BJ (cell line): ENCODE measurements at regions not wholly inside any gene's neighbourhood (a gene's known extent, or its start where the extent isn't known, plus 50 kb on each side); places are given as distances from the start of the nearest gene placed in this dataset.

Experiments
- CTCF ChIA-PET: fragments of 350-600 bp; formaldehyde crosslinking; extraction: SDS; loops from one replicate; lab custom pipeline; 2021; ENCODE audit warnings: antibody characterized with exemption, inconsistent platforms; lab: Yijun Ruan, JAX
- POLR2A ChIA-PET: fragments of 300-600 bp; sonication (Branson Sonifier 250); formaldehyde crosslinking; extraction: SDS; loops from one replicate; lab custom pipeline; 2021; ENCODE audit warnings: antibody characterized with exemption; lab: Charles Lee
- DNase-seq: peaks from one replicate; pipeline ENCODE4 v3.0.0-alpha.2; 2011; ENCODE audit warnings: low read depth
- H3K27me3 ChIP-seq: 2 replicates; pipeline ENCODE4 v1.6.0; 2011; ENCODE audit warnings: low read length; ENCODE audit not compliant: control insufficient read depth, insufficient read depth
- H3K36me3 ChIP-seq: 2 replicates; pipeline ENCODE4 v1.5.1; 2011; ENCODE audit warnings: low read length; ENCODE audit not compliant: control insufficient read depth, insufficient read depth
- H3K4me3 ChIP-seq: 2 replicates; pipeline ENCODE4 v1.5.1; 2011; ENCODE audit warnings: low read depth, mild to moderate bottlenecking, control low read depth, low read length
- TF ChIP-seq, protein P1 (sequence below): IDR thresholded peaks from 2 replicates; pipeline ENCODE4 v1.5.1; 2011; ENCODE audit warnings: low read depth, mild to moderate bottlenecking, control low read depth, inconsistent platforms, low read length, moderate library complexity; ENCODE audit not compliant: insufficient read depth

DNA sequence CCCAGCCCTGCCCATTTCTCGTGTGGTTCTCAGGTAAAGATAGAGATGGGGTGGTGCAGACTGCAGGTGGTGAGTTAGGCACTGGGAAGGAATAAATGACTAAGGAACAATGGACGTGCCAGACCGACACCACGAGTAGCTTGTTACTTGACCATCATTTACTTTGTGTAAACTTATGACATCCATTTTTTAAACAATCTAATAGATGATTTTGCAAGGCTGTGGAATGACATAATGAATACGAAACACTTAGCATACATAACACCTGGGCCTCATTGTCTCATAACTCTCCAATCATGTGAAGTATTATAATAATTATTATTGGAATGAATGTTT is 137.3 kb upstream of the CPEB2 start:
- TF ChIP-seq, protein P1, sequence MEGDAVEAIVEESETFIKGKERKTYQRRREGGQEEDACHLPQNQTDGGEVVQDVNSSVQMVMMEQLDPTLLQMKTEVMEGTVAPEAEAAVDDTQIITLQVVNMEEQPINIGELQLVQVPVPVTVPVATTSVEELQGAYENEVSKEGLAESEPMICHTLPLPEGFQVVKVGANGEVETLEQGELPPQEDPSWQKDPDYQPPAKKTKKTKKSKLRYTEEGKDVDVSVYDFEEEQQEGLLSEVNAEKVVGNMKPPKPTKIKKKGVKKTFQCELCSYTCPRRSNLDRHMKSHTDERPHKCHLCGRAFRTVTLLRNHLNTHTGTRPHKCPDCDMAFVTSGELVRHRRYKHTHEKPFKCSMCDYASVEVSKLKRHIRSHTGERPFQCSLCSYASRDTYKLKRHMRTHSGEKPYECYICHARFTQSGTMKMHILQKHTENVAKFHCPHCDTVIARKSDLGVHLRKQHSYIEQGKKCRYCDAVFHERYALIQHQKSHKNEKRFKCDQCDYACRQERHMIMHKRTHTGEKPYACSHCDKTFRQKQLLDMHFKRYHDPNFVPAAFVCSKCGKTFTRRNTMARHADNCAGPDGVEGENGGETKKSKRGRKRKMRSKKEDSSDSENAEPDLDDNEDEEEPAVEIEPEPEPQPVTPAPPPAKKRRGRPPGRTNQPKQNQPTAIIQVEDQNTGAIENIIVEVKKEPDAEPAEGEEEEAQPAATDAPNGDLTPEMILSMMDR = no peak
- DNase-seq = no peak
- POLR2A ChIA-PET = no interaction called here
- CTCF ChIA-PET = no interaction called here
- no peaks in the 10 kb centered on the region for H3K36me3 ChIP-seq
- H3K4me3 ChIP-seq = no peak overlapping the region
- no peaks in the 10 kb centered on the region; the same call in 1 of the 2 replicates for H3K27me3 ChIP-seq

DNA sequence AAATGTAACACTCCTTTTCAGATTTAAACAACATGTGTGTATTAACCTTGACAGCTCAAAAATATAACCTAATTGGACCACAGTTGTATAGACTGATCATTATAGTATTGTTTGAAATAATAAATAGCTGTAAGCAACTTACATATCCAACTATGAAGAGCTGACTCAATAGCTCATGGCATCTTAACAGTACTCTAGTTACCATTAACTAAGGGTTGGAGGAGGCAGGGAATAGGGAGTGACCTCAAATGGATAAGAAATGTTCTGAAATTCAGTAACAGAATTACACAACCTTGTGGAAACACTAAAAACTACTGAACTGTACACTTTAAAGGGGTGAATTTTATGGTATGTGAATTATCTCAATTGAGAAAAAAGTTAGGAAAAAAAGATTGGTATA is 136.5 kb upstream of the CPEB2 start:
- TF ChIP-seq, protein P1 = no peak
- Histone ChIP-seq H3K4me3 (no peak overlapping the region), H3K36me3 (no peaks in the 10 kb centered on the region), H3K27me3 (no peaks in the 10 kb centered on the region; the same call in 1 of the 2 replicates)
- POLR2A ChIA-PET = no interaction called here
- CTCF ChIA-PET = no interaction called here
- DNase-seq = no peak

DNA sequence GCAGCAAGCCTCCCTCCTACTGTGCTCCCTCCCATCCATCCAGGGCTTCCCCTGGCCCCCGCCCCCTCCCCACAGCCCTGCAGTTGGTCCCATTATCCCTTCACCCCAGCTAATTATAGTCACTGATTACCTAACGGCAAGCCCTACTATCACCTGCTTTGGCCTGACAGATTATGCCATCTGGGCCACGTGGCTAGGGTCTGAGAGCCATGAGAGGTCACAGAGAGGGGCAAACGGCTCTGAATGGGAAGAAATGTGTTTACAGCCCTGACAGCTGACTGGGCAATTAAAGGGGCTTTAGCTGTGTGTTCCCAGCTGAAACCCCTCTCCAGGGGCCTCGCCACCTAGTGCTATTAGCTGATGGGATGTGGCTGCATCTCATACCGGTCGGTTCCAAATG is 134.4 kb upstream of the CPEB2 start:
- no peak overlapping the region for H3K4me3 ChIP-seq
- ChIA-PET CTCF (interaction anchor here (1.3 kb wide), 1 partner anchor 21 kb away, joined by 3 read pairs; no protein-coding TSS in a partner anchor), POLR2A (no interaction called here)
- TF ChIP-seq, protein P1 = no peak
- no peak for DNase-seq
- H3K36me3 ChIP-seq = no peaks in the 10 kb centered on the region
- no peaks in the 10 kb centered on the region for H3K27me3 ChIP-seq

DNA sequence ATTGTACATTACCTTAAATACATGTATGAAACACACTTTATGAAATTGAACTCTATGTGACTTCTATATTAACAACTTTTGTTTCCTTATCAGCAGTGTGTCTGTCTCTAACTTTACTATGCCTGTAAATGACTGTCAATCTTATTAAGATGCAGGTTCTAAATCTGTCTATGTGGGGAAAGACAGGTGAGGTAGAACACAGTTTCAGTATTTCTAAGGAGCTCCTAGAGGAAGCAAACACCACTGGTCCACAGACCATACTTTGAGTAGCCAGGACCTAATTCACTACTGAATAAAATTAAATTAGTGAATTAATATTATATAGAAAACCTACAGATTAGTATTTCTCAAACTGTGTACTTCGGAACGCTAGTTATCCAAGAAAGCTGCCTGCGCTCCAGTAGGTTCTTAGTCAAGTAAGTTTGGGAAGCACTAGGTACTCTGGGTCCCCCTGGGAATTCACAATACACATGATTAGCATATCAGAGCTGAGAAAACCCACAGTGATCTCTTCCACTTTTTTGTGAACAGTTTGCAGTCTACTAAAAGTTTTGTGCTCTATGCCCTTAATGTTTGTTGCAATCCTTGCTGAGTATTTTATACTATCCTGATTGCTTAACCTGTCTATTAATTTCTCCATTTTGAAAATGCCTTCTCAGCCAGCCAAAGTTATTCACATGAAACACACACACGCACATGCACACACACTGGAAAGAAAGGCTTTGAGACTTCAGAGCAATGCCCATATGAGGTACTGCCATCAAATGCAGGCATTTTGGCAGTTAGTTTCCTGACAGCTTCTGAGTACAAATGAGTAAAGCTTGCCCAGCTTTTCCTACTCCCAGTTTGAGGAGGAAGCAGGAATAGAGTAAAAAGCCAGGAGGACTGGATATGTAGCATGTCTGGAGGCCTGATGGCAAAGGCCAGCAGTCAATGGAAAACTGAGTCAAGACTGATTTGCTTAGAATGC is 133.6 kb upstream of the CPEB2 start:
- TF ChIP-seq, protein P1 = no peak
- CTCF ChIA-PET = interaction anchor here (1.3 kb wide), 1 partner anchor 21 kb away, joined by 3 read pairs; no protein-coding TSS in a partner anchor

DNA sequence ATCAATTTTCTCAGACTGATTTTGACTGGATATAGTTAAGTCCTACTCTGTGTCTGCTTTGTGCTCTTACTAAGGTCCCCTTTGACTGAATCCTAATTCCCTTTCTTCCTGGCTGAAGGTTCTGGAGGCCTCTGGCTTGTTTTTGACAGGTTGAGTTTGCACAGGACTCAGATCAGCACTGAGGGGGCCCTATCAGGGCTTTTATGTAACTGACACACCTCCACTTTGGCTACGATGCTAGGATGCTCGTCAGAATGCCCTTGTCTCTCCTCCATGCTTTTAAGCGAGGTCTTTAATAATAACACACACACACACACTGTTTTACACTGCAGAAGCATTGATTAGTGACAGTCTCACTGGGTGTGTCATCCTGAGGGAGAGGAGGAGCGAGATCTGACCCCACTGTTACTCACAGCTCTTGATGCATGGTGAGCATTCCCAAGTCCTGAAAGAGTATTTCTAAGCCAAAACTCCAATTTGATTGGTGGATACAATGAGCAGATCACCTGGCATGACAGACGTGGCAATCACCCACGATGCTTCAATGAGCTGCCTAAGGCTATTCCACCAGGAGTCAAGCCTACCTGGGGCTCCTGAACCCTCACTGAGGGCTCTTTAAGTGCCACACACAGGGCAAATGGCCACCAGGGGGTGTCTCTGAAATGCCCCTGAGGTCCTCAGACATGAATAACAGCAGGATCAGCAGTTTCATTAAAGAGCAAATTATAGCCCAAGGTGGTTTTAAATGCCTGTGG is 130.4 kb upstream of the CPEB2 start:
- POLR2A ChIA-PET = no interaction called here
- TF ChIP-seq, protein P1 = peak; percentile 31
- CTCF ChIA-PET = no interaction called here
- no peaks in the 10 kb centered on the region; the same call in 1 of the 2 replicates for H3K27me3 ChIP-seq
- no peak overlapping the region for H3K4me3 ChIP-seq
- no peaks in the 10 kb centered on the region for H3K36me3 ChIP-seq
- no peak for DNase-seq

More for the DNA sequence above, 133.6 kb upstream of the CPEB2 start:
- Histone ChIP-seq H3K27me3 (no peaks in the 10 kb centered on the region; the same call in 1 of the 2 replicates), H3K4me3 (no peak overlapping the region), H3K36me3 (no peaks in the 10 kb centered on the region)
- POLR2A ChIA-PET = no interaction called here
- DNase-seq = no peak
